DMS 273 (cell line): ENCODE measurements at regions not wholly inside any gene's neighbourhood (a gene's known extent, or its start where the extent isn't known, plus 50 kb on each side); places are given as distances from the start of the nearest gene placed in this dataset.
A peak's percentile ranks its signal among the peaks of the same experiment; 100 is the strongest.
"Not testable (repeated sequence)": the region's sequence is repeated elsewhere in the genome, so short reads cannot be mapped to it uniquely, and the experiment has no call there.

Experiments
- DNase-seq: peaks from one replicate; lab custom pipeline; 2025; ENCODE audit not compliant: unreplicated experiment; lab: John Stamatoyannopoulos, UW

DNA sequence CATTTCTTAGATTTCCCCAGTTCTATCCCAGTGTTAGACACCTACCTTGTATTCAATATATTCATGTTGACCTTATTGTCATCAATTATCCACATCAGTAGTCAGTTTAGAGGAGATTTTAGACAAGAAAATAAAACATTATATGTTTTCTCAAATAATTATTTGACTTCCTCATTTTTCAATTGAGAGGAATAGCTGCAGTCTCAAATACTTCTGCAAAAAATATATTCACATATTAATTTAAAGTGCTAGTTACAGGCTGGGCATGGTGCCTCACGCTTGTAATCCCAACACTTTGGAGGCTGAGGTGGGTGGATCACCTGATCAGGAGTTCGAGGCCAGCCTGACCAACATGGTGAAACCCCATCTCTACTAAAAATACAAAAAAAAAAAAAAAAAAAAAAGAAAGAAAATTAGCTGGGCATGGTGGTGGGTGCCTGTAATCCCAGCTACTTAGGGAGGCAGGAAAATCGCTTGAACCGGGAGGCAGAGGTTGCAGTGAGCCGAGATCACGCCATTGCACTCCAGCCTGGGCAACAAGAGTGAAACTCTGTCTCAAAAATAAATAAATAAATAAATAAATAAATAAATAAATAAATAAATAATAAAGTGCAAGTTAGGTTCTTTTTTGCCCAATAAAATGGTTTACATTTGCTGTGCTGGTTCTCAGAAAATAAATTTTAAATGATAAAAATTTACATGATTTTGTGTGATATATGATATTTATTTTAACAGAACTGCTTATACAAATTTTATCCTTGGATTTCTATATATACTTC, 565.3 kb upstream of the GOLIM4 start:
- not testable (repeated sequence) for DNase-seq

GRCh38 chr3:168659015-168659414, 563.3 kb upstream of the GOLIM4 start:
- DNase-seq: no peak

GRCh38 chr3:168655611-168656010, 559.9 kb upstream of the GOLIM4 start:
- no peak for DNase-seq

DNA sequence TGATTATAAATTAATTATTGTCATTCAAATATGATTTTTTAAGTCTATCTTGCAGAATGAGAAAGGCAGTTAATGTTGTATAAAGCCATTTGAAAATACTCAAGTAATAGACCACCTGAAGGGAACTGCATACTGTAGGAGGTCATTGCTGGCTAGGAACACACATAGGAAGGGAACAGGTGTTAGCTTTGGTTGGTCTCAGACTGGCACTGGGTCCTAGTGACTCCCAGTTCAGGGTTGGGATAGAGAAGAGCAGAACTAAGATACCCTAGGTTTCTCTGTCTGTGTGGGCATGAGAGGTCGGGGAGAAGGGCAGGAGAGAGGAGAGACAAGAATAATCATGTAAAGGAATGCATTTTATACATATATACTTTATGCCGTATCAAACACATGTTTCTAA, 559.0 kb upstream of the GOLIM4 start:
- no peak for DNase-seq

DNA sequence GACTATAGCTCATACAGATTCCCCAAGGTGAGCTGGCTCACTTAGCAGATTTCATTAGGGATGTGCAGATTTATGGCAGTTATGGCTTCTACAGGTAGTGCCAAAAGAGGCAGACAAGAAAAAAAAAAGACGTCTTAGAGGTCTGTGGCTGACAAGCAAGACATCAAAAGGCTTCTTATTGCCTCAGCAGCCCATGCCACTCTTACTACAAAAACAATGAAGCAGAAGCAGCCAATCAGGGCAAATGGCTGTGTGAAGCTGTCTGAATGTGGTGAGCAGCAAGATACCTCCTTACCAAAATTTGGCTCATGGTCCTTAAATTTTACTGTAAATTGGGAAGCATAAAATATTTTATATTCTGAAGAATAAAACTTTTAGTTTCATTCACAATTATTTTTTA, 557.5 kb upstream of the GOLIM4 start:
- DNase-seq: no peak

GRCh38 chr3:168648321-168648720, 552.6 kb upstream of the GOLIM4 start:
- DNase-seq: no peak

- DNase-seq: no peak
These were observed 551.9 kb upstream of the GOLIM4 start for GRCh38 chr3:168647582-168647981.

DNA sequence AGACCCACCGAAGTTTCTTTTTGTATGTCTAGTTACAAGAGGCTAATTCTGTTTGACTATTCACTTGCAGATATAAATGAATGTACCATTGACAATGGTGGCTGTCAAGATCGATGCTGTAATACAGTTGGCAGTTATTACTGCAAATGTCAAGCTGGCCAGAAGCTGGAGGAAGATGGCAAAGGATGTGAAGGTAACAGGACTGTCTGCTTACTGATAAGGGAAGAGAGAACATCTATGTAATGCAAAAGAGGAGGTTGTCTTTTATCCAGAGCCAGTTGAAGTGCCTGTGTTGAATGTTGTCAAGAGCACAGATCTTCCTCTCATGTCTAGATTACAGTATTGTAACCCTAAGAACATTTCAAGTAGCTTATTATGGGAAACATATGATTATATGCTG, 549.5 kb upstream of the GOLIM4 start:
- DNase-seq: no peak

- no peak for DNase-seq
These were observed 532.8 kb upstream of the GOLIM4 start for GRCh38 chr3:168628549-168628948.

- no peak for DNase-seq
These were observed 529.8 kb upstream of the GOLIM4 start for GRCh38 chr3:168625477-168625876.

DNA sequence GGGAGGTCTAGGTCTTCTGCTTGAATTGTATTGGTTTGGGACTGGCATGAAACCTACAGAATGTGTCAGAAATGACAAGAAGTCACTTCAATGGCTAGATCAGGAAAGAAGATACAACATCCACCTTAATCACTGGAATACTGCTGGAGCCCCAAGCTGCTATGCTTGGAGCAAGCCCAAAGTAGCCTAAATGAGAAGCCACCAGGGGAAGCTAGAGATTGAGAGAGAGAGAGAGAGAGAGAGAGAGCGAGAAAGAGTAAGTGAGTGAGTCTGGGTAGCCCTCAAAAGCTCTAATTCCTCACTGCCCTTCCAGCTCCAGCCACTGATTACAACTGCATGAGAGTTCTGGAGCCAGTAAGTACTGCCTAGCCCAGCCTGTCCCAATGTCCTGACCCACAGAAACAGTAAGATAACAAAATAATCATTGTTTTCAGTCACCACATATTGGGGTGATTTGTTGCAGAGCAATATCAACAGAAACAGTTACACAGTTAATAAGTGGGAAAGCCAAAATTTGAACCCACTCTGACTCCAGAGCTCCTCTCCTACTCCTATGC, 529.2 kb upstream of the GOLIM4 start:
- no peak for DNase-seq

DNA sequence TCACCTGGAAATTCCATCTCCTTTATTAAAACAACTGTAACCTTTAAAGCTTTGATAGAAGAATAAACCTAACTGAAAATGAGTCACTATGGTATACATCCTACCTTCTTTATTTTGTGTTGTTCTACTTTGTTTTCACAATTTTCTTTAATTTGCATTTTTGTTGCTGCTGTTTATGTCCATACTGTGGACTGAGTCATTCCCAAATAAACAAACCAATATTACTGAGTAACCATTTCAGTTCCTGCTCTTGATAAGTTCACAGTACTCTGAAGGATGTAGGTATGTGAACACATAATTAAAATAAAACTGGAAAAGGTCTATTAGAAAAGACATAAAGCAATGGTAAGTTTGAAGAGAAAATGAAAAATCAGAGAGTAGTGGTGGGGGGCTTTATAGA, 528.5 kb upstream of the GOLIM4 start:
- DNase-seq: no peak

DNA sequence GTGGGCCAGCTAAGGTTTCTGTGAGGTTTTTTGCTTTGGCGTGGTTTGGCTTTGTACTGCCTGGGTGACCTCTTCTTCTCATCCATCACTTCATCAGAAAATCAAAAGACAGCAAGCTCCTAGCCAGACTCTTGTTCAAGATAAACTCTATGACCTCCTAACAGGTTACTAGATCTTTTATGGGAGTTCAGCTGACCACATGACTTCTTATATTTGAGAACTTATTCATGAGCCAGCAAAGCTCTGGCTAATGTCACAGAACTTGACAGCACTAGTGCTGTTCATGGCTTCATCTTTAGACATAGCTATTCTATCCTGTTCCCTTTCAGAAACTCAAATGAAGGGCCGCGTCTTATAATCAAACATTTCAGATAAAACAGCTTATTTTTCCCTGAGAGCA, 527.1 kb upstream of the GOLIM4 start:
- DNase-seq: no peak

DNA sequence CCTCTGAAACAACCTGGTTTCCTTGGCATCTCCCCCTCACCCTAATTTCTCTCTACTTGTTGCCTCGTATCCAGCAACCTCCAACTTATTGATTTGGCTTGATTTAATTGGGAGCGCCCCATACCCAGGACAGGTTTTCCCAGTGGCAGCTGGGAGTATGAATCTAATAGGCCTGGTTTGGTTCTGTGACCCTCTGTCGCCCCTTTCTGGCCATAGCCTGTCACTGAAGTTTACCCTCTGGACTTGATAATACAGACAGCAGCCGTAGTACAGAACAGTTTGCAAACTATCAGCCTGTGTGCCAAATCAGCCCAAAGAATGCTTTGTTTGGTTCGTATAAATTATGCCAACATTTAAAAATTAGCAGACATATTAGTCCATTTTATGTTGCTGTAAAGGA, 525.1 kb upstream of the GOLIM4 start:
- peak; percentile 76 for DNase-seq

GRCh38 chr3:168618827-168619470, 523.2 kb upstream of the GOLIM4 start:
- no peak for DNase-seq

GRCh38 chr3:168617658-168618057, 521.9 kb upstream of the GOLIM4 start:
- no peak for DNase-seq

DNA sequence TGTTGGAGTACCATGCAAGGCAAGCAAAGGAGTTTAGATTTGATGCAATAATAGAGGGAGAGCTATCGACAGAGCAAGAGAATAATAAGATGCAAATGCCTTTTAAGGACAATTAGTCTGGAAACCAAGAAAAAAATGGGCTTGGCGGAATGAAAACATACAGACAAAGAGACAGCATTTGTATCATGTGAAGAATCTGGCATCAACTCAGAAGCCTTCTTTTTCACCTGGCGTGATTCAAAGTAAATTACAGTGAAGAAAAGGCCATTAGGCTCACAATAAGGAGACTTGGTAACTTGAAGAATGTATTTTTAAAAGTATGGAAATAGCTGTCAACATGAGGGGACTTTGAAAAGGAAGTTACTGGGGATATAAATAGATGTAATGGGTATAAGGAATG, 521.2 kb upstream of the GOLIM4 start:
- DNase-seq: no peak

GRCh38 chr3:168615493-168616020, 519.8 kb upstream of the GOLIM4 start:
- peak; percentile 61 for DNase-seq

DNA sequence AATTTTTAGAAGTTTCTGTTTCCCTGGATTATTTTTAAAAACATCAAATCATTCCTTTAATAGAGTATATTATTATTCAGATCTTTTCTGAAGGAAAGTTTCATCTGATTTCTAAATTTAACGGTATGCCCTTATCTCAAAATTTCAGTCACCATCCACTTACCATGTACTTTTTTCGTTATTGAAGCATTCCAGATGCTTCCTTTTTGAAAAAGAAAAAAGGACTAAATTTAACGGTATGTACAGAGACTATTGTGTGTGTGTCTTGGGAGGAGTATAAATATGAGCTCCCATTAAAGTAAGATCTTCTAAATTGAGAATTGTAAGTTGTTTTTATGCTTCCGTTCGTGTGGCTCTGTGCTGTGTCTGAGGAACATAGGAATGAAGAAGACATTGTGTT, 517.4 kb upstream of the GOLIM4 start:
- no peak for DNase-seq

DNA sequence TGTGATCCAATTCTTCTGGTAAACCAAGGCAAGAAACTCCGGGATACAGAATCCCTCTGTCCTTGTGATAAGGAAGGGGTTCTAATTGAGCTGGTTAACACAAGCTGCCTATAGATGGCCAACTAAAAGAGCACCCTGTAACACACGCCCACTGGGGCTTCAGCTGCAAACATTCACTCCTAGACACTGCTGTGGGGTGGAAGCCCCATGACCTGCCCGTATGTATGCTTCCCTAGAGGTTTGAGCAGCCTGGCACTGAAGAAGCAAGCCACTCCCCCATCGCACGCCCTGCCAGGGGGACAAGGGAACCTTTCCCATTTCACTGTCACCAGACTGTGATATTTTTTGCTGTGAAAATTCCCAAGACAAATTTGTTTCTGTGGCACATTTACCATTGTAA, 516.9 kb upstream of the GOLIM4 start:
- no peak for DNase-seq

GRCh38 chr3:168611826-168612225, 516.1 kb upstream of the GOLIM4 start:
- DNase-seq: no peak

DNA sequence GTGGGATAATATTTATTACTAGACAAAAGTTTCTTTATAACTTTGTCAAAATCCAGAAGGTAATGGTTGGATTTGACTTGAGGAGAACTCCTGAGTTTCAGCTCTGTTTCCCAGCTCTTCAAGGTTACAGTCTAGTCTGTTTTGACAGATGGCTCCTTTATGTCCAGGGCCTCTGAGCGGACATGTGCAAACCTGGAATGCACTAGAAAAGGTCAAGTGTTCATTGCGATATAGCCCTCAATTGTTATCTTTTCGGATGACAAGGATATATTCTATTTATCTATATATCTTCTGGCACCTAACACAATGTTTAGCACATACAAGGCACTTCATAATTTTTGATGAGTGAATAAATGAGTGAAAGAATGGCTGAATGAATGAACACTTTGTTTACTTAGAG, 513.2 kb upstream of the GOLIM4 start:
- no peak for DNase-seq
